ENCODE measurements at regions not wholly inside any gene's neighbourhood (a gene's known extent, or its start where the extent isn't known, plus 50 kb on each side); places are given as distances from the start of the nearest gene placed in this dataset.

DNA sequence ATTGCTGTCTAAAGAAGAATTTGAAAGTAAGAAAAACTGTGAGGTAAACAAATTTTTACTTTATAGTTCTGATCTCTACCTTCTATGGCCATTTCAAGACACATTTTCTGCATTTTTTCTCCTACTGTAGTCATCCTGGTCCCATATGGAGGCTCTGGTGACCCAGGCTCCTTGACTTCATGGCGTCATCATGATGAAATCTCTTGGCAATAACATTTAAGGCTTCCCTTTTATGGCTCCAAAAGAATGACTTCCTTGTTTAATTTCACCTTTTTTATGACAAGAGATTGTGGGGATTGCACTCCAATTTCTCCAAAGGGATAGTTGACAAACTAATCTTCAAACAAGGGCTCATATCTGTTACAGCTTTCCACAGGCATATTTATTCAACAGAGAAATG lies 143.0 kb upstream of the SCN7A start:
- no peak for TF ChIP-seq POLR2A (IDR thresholded peaks at IDR 0.05)
- TF ChIP-seq, protein P1, sequence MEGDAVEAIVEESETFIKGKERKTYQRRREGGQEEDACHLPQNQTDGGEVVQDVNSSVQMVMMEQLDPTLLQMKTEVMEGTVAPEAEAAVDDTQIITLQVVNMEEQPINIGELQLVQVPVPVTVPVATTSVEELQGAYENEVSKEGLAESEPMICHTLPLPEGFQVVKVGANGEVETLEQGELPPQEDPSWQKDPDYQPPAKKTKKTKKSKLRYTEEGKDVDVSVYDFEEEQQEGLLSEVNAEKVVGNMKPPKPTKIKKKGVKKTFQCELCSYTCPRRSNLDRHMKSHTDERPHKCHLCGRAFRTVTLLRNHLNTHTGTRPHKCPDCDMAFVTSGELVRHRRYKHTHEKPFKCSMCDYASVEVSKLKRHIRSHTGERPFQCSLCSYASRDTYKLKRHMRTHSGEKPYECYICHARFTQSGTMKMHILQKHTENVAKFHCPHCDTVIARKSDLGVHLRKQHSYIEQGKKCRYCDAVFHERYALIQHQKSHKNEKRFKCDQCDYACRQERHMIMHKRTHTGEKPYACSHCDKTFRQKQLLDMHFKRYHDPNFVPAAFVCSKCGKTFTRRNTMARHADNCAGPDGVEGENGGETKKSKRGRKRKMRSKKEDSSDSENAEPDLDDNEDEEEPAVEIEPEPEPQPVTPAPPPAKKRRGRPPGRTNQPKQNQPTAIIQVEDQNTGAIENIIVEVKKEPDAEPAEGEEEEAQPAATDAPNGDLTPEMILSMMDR (IDR thresholded peaks at IDR 0.05 in 4 of 5, conservative IDR thresholded peaks at IDR 0.05 in 1 of 5) = no peak
